OCI-LY1 (cell line): ENCODE measurements at regions not wholly inside any gene's neighbourhood (a gene's known extent, or its start where the extent isn't known, plus 50 kb on each side); places are given as distances from the start of the nearest gene placed in this dataset.

ENCODE experiments used
- H2AFZ ChIP-seq: fragments of 200-600 bp; sonication (generic), shearing (Covaris generic); 2 replicates; pipeline ENCODE4 v1.6.0; 2014; ENCODE audit warnings: antibody characterized with exemption, mild to moderate bottlenecking, low read length
- H3F3A ChIP-seq: fragments of 200-600 bp; sonication (generic), shearing (Covaris generic); 2 replicates; pipeline ENCODE4 v1.6.0; 2014; ENCODE audit warnings: mild to moderate bottlenecking, antibody characterized with exemption, low read length, moderate library complexity; ENCODE audit not compliant: insufficient read depth
- H3K27ac ChIP-seq: fragments of 200-600 bp; sonication (generic); 2 replicates; pipeline ENCODE4 v1.5.1; 2014; ENCODE audit warnings: low read length, mixed run types, mild to moderate bottlenecking, low read depth; ENCODE audit not compliant: poor library complexity, severe bottlenecking
- H3K27me3 ChIP-seq: fragments of 200-600 bp; sonication (generic); 2 replicates; pipeline ENCODE4 v1.6.0; 2014; ENCODE audit warnings: antibody characterized with exemption, mild to moderate bottlenecking, low read length, moderate library complexity; ENCODE audit not compliant: insufficient read depth
- H3K36me3 ChIP-seq: fragments of 200-600 bp; sonication (generic); 2 replicates; pipeline ENCODE4 v1.6.1; 2014; ENCODE audit warnings: mild to moderate bottlenecking, antibody characterized with exemption, low read length, moderate library complexity, mixed read lengths; ENCODE audit not compliant: insufficient read depth
- H3K4me1 ChIP-seq: fragments of 200-600 bp; sonication (generic); 2 replicates; pipeline ENCODE4 v1.5.1; 2014; ENCODE audit warnings: mild to moderate bottlenecking, low read length, moderate library complexity; ENCODE audit not compliant: insufficient read depth, severe bottlenecking
- H3K4me2 ChIP-seq: fragments of 200-600 bp; sonication (generic), shearing (Covaris generic); 2 replicates; pipeline ENCODE4 v1.6.1; 2014; ENCODE audit warnings: low read length
- H3K4me3 ChIP-seq: fragments of 200-600 bp; sonication (generic); 2 replicates; pipeline ENCODE4 v1.5.1; 2014; ENCODE audit warnings: low read length, low read depth, mild to moderate bottlenecking, mixed read lengths; ENCODE audit not compliant: poor library complexity, severe bottlenecking
- H3K79me2 ChIP-seq: fragments of 200-600 bp; shearing (Covaris generic); 2 replicates; pipeline ENCODE4 v1.6.1; 2016; ENCODE audit warnings: mixed run types, low read length, mixed read lengths; ENCODE audit not compliant: insufficient read depth
- H3K9ac ChIP-seq: fragments of 200-600 bp; sonication (generic), shearing (Covaris generic); 2 replicates; pipeline ENCODE4 v1.6.1; 2014; ENCODE audit warnings: mild to moderate bottlenecking, low read length, mixed read lengths
- H3K9me2 ChIP-seq: fragments of 200-600 bp; sonication (generic), shearing (Covaris generic); 2 replicates; pipeline ENCODE4 v1.6.1; 2014; ENCODE audit warnings: low read depth, mild to moderate bottlenecking, low read length, mixed read lengths
- H3K9me3 ChIP-seq: fragments of 200-600 bp; shearing (Covaris generic); 2 replicates; pipeline ENCODE4 v1.6.1; 2014; ENCODE audit warnings: low read length, mixed read lengths
- H4K20me1 ChIP-seq: fragments of 200-600 bp; sonication (generic), shearing (Covaris generic); 2 replicates; pipeline ENCODE4 v1.6.0; 2016; ENCODE audit warnings: mild to moderate bottlenecking, low read length; ENCODE audit not compliant: insufficient read depth
- EZH2 ChIP-seq: fragments of 200-600 bp; sonication (generic), shearing (Covaris generic); IDR thresholded peaks from 2 replicates; pipeline ENCODE4 v1.8.0; 2017; ENCODE audit warnings: borderline replicate concordance, mixed run types, mild to moderate bottlenecking, antibody characterized with exemption, low read length, moderate library complexity, mixed read lengths
- TF ChIP-seq, protein P1 (sequence below): fragments of 200-600 bp; sonication (generic), shearing (Covaris generic); IDR thresholded peaks from 2 replicates; pipeline ENCODE4 v1.5.1; 2017; ENCODE audit warnings: mild to moderate bottlenecking, antibody characterized with exemption, low read length, moderate library complexity, mixed read lengths

DNA sequence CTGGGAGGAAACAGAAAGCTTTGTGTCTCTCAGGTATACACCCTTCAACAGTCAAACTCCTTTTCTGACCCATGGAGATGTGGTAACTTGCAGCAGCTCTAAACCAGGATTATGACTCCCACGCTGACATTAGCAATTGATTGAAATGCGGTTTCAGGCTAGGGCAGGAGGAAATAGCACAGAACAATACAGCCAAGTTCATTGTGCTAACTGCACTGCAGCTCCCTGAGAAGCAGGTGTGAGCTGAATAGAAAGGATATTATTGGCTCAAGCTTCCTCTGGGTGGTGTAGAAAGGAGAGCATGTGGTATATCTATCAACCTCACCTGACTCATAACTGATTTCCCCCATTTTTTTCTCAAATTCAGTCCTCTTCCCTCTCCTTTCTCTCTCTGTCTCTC, 612.3 kb upstream of the BTBD3 start:
- no peaks in the 10 kb centered on the region for H3K4me1 ChIP-seq
- no peak overlapping the region for H3K4me3 ChIP-seq
- H3K27me3 ChIP-seq, result no peaks in the 10 kb centered on the region
- H3K4me2 ChIP-seq, result no peak overlapping the region
- H3K27ac ChIP-seq, result no peak overlapping the region
- no peaks in the 10 kb centered on the region for H3F3A ChIP-seq
- H4K20me1 ChIP-seq, result no peaks in the 10 kb centered on the region
- H3K9ac ChIP-seq, result no peak overlapping the region
- no peaks in the 10 kb centered on the region for H3K36me3 ChIP-seq
- H3K79me2 ChIP-seq, result no peaks in the 10 kb centered on the region
- H2AFZ ChIP-seq, result no peak overlapping the region
- no peaks in the 10 kb centered on the region for H3K9me3 ChIP-seq
- no peaks in the 10 kb centered on the region for H3K9me2 ChIP-seq
- TF ChIP-seq, protein P1, sequence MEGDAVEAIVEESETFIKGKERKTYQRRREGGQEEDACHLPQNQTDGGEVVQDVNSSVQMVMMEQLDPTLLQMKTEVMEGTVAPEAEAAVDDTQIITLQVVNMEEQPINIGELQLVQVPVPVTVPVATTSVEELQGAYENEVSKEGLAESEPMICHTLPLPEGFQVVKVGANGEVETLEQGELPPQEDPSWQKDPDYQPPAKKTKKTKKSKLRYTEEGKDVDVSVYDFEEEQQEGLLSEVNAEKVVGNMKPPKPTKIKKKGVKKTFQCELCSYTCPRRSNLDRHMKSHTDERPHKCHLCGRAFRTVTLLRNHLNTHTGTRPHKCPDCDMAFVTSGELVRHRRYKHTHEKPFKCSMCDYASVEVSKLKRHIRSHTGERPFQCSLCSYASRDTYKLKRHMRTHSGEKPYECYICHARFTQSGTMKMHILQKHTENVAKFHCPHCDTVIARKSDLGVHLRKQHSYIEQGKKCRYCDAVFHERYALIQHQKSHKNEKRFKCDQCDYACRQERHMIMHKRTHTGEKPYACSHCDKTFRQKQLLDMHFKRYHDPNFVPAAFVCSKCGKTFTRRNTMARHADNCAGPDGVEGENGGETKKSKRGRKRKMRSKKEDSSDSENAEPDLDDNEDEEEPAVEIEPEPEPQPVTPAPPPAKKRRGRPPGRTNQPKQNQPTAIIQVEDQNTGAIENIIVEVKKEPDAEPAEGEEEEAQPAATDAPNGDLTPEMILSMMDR, result no peak
- no peak for TF ChIP-seq EZH2

DNA sequence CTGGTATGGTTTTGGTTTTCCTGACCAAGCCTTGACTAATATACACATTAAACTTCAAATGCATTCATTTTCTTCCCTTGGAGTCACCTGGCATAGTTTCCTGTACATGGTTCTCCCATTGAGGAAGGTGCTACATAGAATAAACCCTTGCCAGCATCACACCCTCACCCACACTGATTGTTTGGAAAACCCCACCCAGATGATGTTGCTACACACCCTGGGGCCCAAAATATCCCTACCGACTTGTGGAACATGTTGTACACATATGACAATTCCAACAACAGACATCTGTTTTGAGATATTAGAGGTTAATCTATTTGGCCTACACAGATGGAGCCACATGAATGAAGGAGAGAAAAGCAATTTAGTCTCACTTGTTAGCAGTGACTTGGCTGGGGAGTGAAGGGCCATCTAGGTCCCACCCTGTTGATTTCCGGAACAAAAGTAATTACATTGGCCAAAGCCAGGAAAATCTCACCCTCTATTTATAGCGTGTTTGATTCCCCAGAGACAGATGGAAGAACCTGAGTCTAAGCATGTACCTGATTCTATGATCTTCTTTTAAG, 606.0 kb upstream of the BTBD3 start:
- Histone ChIP-seq H3K27ac (no peak overlapping the region), H3K9ac (no peak overlapping the region)
- no peak for TF ChIP-seq EZH2
- TF ChIP-seq, protein P1, result no peak

DNA sequence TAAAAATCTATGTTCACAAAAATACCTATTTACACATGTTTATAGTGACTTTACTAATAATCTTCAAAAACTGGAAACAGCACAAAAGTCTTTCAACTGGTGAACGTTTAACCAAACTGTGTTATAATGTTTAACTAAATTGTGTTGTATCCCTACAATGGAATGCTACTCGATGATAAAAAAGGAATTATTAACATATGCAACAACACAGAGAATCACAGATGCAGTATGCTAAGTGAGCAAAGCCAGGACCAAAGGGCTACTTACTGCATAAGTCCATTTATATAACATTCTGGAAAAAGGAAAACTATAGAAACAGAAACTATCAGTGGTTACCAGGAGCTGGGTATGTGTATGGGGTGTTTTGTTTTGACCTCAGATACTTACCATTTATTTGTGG, 602.2 kb upstream of the BTBD3 start:
- no peaks in the 10 kb centered on the region for H3K27me3 ChIP-seq

More for the DNA sequence above, 606.0 kb upstream of the BTBD3 start:
- H3K27me3 ChIP-seq, result no peaks in the 10 kb centered on the region
- no peaks in the 10 kb centered on the region for H3F3A ChIP-seq
- H3K36me3 ChIP-seq, result no peaks in the 10 kb centered on the region
- no peak overlapping the region for H2AFZ ChIP-seq
- no peaks in the 10 kb centered on the region for H4K20me1 ChIP-seq
- H3K4me3 ChIP-seq, result no peak overlapping the region
- H3K4me2 ChIP-seq, result no peak overlapping the region
- H3K9me2 ChIP-seq, result no peaks in the 10 kb centered on the region
- H3K79me2 ChIP-seq, result no peaks in the 10 kb centered on the region
- H3K4me1 ChIP-seq, result no peaks in the 10 kb centered on the region
- H3K9me3 ChIP-seq, result no peaks in the 10 kb centered on the region

More for the DNA sequence above, 602.2 kb upstream of the BTBD3 start:
- Histone ChIP-seq H3K36me3 (no peaks in the 10 kb centered on the region), H3K9me3 (no peaks in the 10 kb centered on the region), H3K4me2 (no peak overlapping the region), H3K9ac (no peak overlapping the region), H3K4me3 (no peak overlapping the region), H3K9me2 (no peaks in the 10 kb centered on the region), H3F3A (no peaks in the 10 kb centered on the region), H4K20me1 (no peaks in the 10 kb centered on the region), H3K79me2 (no peaks in the 10 kb centered on the region), H2AFZ (no peak overlapping the region), H3K4me1 (no peaks in the 10 kb centered on the region), H3K27ac (no peak overlapping the region)
- TF ChIP-seq, protein P1, result no peak
- no peak for TF ChIP-seq EZH2
